Common myeloid progenitor, CD34-positive (primary cell): ENCODE measurements at regions not wholly inside any gene's neighbourhood (a gene's known extent, or its start where the extent isn't known, plus 50 kb on each side); places are given as distances from the start of the nearest gene placed in this dataset.
A peak's percentile ranks its signal among the peaks of the same experiment; 100 is the strongest.

Source experiments
- CTCF ChIA-PET: fragments of 350-600 bp; sonication (Branson Sonifier 250); formaldehyde crosslinking; loops from one replicate; lab custom pipeline; 2021; ENCODE audit warnings: antibody characterized with exemption; lab: Charles Lee
- POLR2A ChIA-PET: fragments of 350-600 bp; sonication (Branson Sonifier 250); formaldehyde crosslinking; loops from one replicate; lab custom pipeline; 2021; ENCODE audit warnings: antibody characterized with exemption; lab: Charles Lee
- DNase-seq, 3 donors: peaks; one replicate each; pipeline versions ENCODE4 v3.0.0 to v3.0.0-alpha.2; 2013
- H3K27ac ChIP-seq, 2 experiments: 1 replicate in 1 of 2; 2 replicates in 1 of 2; pipeline ENCODE4 v1.7.0; 2013; ENCODE audit warnings: inconsistent platforms in 2 of 2, low read length in 2 of 2, mild to moderate bottlenecking in 2 of 2, low read depth in 1 of 2, moderate library complexity in 1 of 2; ENCODE audit not compliant: severe bottlenecking in 2 of 2, insufficient read depth in 1 of 2, poor library complexity in 1 of 2
- H3K27me3 ChIP-seq, 5 experiments: replicated peaks in 2 of 5; 1 replicate in 3 of 5; 2 replicates in 2 of 5; pipeline versions ENCODE4 v1.6.1 to v1.7.0; 2013; ENCODE audit warnings: low read length in 4 of 5, mild to moderate bottlenecking in 2 of 5, moderate library complexity in 2 of 5, inconsistent platforms in 1 of 5; ENCODE audit not compliant: insufficient read depth in 5 of 5, control insufficient read depth in 4 of 5
- H3K36me3 ChIP-seq, 4 experiments: 1 replicate in 2 of 4; 2 replicates in 2 of 4; pipeline versions ENCODE4 v1.6.1 to v1.7.0; 2013; ENCODE audit warnings: low read length in 3 of 4, control low read depth in 1 of 4, mild to moderate bottlenecking in 1 of 4; ENCODE audit not compliant: control insufficient read depth in 4 of 4, insufficient read depth in 4 of 4
- H3K4me1 ChIP-seq, 4 experiments: 1 replicate in 3 of 4; 2 replicates in 1 of 4; pipeline versions ENCODE4 v1.6.1 to v1.7.1; 2013; ENCODE audit warnings: low read length in 3 of 4, mild to moderate bottlenecking in 3 of 4, control low read depth in 1 of 4, inconsistent platforms in 1 of 4, moderate library complexity in 1 of 4; ENCODE audit not compliant: control insufficient read depth in 4 of 4, insufficient read depth in 4 of 4; ENCODE audit errors: control extremely low read depth in 1 of 4
- H3K4me3 ChIP-seq, 7 experiments: 1 replicate in 4 of 7; 2 replicates in 3 of 7; pipeline versions ENCODE4 v1.5.1 to v1.7.0; 2013; ENCODE audit warnings: mild to moderate bottlenecking in 7 of 7, low read length in 6 of 7, moderate library complexity in 6 of 7, inconsistent platforms in 2 of 7, low read depth in 2 of 7, control low read depth in 1 of 7; ENCODE audit not compliant: insufficient read depth in 4 of 7, control insufficient read depth in 1 of 7; ENCODE audit errors: extremely low read depth in 1 of 7
- H3K9me3 ChIP-seq, 5 experiments: 1 replicate in 4 of 5; 2 replicates in 1 of 5; pipeline versions ENCODE4 v1.6.1 to v1.7.1; 2013; ENCODE audit warnings: low read length in 4 of 5, mild to moderate bottlenecking in 2 of 5, inconsistent platforms in 1 of 5, low read depth in 1 of 5, moderate library complexity in 1 of 5; ENCODE audit not compliant: control insufficient read depth in 4 of 5, insufficient read depth in 2 of 5; ENCODE audit errors: control extremely low read depth in 1 of 5
- WGBS: methylation state at CpG from one replicate; pipeline ENCODE4 v1.1.5; 2013; ENCODE audit not compliant: insufficient coverage; 5-methylcytosine and 5-hydroxymethylcytosine counted together

GRCh38 chr3:16112910-16113504, 61.5 kb upstream of the GALNT15 start:
- Histone ChIP-seq H3K4me3 (no peak overlapping the region), H3K27ac (no peak overlapping the region), H3K9me3 (peaks cover 0 to 9% (median 3%) of the 10 kb centered on the region in 5 experiments), H3K27me3 (no peaks in the 10 kb centered on the region), H3K4me1 (no peaks in the 10 kb centered on the region), H3K36me3 (no peaks in the 10 kb centered on the region)
- no peak for DNase-seq
- 91% methylated on average over 1 of the region's 1 CpG for WGBS
- POLR2A ChIA-PET: no interaction called here
- CTCF ChIA-PET: no interaction called here

- Histone ChIP-seq H3K27me3 (no peaks in the 10 kb centered on the region), H3K4me1 (no peaks in the 10 kb centered on the region), H3K4me3 (no peak overlapping the region), H3K36me3 (no peaks in the 10 kb centered on the region), H3K9me3 (peaks cover 0 to 9% (median 3%) of the 10 kb centered on the region in 5 experiments), H3K27ac (no peak overlapping the region)
- 100% methylated on average over 2 of the region's 3 CpGs for WGBS
- no peak for DNase-seq
- POLR2A ChIA-PET: no interaction called here
- CTCF ChIA-PET: no interaction called here
Observed at GRCh38 chr3:16113704-16114103, 60.8 kb upstream of the GALNT15 start.

GRCh38 chr3:16114429-16114828, 60.1 kb upstream of the GALNT15 start:
- ChIA-PET CTCF (no interaction called here), POLR2A (no interaction called here)
- H3K9me3 ChIP-seq: peaks cover 0 to 9% (median 3%) of the 10 kb centered on the region in 5 experiments
- H3K27me3 ChIP-seq: no peaks in the 10 kb centered on the region
- no peaks in the 10 kb centered on the region for H3K36me3 ChIP-seq
- DNase-seq: no peak
- no peak overlapping the region for H3K4me3 ChIP-seq
- H3K27ac ChIP-seq: no peak overlapping the region
- no CpG with 5 or more reads among the region's 2 CpGs for WGBS
- no peaks in the 10 kb centered on the region for H3K4me1 ChIP-seq

- Histone ChIP-seq H3K27me3 (no peaks in the 10 kb centered on the region), H3K36me3 (no peaks in the 10 kb centered on the region), H3K4me1 (no peaks in the 10 kb centered on the region), H3K4me3 (no peak overlapping the region), H3K27ac (no peak overlapping the region), H3K9me3 (peaks cover 0 to 6% (median 3%) of the 10 kb centered on the region in 5 experiments)
- 100% methylated on average over 2 of the region's 3 CpGs for WGBS
- ChIA-PET CTCF (no interaction called here), POLR2A (no interaction called here)
- no peak for DNase-seq
Observed at GRCh38 chr3:16114930-16115329, 59.5 kb upstream of the GALNT15 start.

GRCh38 chr3:16118396-16118795, 56.1 kb upstream of the GALNT15 start:
- Histone ChIP-seq H3K36me3 (no peaks in the 10 kb centered on the region), H3K4me1 (peaks cover 0 to 21% (median 6%) of the 10 kb centered on the region in 4 experiments), H3K4me3 (no peak overlapping the region), H3K27me3 (no peaks in the 10 kb centered on the region), H3K27ac (no peak overlapping the region), H3K9me3 (peaks cover 0 to 3% (median 0%) of the 10 kb centered on the region in 5 experiments)
- DNase-seq: peak in 1 of 3 donors; percentile 5
- WGBS: 96% methylated on average over 7 of the region's 9 CpGs
- CTCF ChIA-PET: no interaction called here
- POLR2A ChIA-PET: no interaction called here

GRCh38 chr3:16119887-16120286, 54.6 kb upstream of the GALNT15 start:
- Histone ChIP-seq H3K27ac (no peak overlapping the region), H3K9me3 (peaks cover 0 to 3% (median 0%) of the 10 kb centered on the region in 5 experiments), H3K4me1 (peaks cover 0 to 21% (median 6%) of the 10 kb centered on the region in 4 experiments), H3K4me3 (no peak overlapping the region), H3K36me3 (no peaks in the 10 kb centered on the region), H3K27me3 (no peaks in the 10 kb centered on the region)
- DNase-seq: no peak
- ChIA-PET CTCF (no interaction called here), POLR2A (no interaction called here)

- POLR2A ChIA-PET: no interaction called here
- 38% methylated on average over 1 of the region's 1 CpG for WGBS
- CTCF ChIA-PET: no interaction called here
- Histone ChIP-seq H3K36me3 (no peaks in the 10 kb centered on the region), H3K4me3 (no peak overlapping the region), H3K27me3 (no peaks in the 10 kb centered on the region), H3K27ac (no peak overlapping the region), H3K4me1 (peaks cover 0 to 21% (median 6%) of the 10 kb centered on the region in 4 experiments), H3K9me3 (peaks cover 0 to 3% (median 0%) of the 10 kb centered on the region in 5 experiments)
- peak in 1 of 3 donors; percentile 13 for DNase-seq
Observed at GRCh38 chr3:16121391-16121790, 53.1 kb upstream of the GALNT15 start.
